Activated T-cell treated with anti-CD3 and anti-CD28 coated beads, Interleukin-2, amount 50 U/mL, for 24 hours (primary cell): ENCODE measurements at regions not wholly inside any gene's neighbourhood (a gene's known extent, or its start where the extent isn't known, plus 50 kb on each side); places are given as distances from the start of the nearest gene placed in this dataset.
"Not testable (repeated sequence)": the region's sequence is repeated elsewhere in the genome, so short reads cannot be mapped to it uniquely, and the experiment has no call there.

ENCODE experiments used
- DNase-seq: peaks from one replicate; pipeline ENCODE4 v3.0.0-alpha.2; 2020
- H3K27ac Mint-ChIP-seq: 2 replicates; pipeline ENCODE4 v1.8.0; 2020; ENCODE audit warnings: mild to moderate bottlenecking, mixed read lengths
- H3K27me3 Mint-ChIP-seq: 2 replicates; pipeline ENCODE4 v1.8.0; 2020; ENCODE audit warnings: mixed read lengths
- H3K36me3 Mint-ChIP-seq: 2 replicates; pipeline ENCODE4 v1.8.0; 2020; ENCODE audit warnings: low read depth, mixed read lengths
- H3K4me1 Mint-ChIP-seq: 2 replicates; pipeline ENCODE4 v1.8.0; 2020; ENCODE audit warnings: low read depth, mixed read lengths
- H3K4me3 Mint-ChIP-seq: 2 replicates; pipeline ENCODE4 v1.8.0; 2020; ENCODE audit warnings: mild to moderate bottlenecking, moderate library complexity, mixed read lengths
- H3K9me3 Mint-ChIP-seq: 2 replicates; pipeline ENCODE4 v1.8.0; 2020; ENCODE audit warnings: mixed read lengths

DNA sequence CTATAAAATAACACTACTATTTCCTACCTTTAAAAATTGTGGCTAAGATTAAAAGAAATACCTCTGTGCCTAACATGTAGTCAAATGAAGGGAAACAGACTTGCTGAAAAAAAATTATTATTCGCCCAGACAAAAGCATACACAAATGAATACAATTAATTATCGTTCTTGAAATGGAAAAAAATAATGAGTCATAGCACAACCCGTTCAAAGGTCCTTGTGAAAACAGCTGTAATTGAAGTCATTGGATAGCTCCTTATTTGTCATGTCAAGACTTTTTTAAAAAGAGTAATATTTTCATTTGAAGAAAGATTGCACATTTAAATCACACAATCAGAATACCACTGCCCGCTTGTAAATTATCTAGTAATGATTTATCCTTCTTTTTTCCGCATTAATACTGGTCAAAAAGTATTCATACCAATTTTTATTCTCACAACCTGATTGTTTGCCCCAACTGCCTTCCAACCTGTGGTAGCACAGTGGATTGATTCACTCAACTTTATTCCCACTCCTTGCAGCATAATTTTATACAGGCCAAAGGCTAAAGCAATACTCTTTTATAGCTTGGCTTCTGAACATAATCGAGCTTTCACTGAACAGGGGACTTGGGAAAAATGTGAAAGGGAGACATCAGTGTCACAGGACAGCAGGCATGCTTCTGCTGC lies 655.2 kb upstream of the MAP3K7 start:
- DNase-seq = no peak
- Mint-ChIP-seq H3K9me3 (no peaks in the 10 kb centered on the region), H3K4me1 (no peaks in the 10 kb centered on the region), H3K27ac (no peak overlapping the region), H3K36me3 (no peaks in the 10 kb centered on the region), H3K4me3 (no peak overlapping the region), H3K27me3 (no peaks in the 10 kb centered on the region)

DNA sequence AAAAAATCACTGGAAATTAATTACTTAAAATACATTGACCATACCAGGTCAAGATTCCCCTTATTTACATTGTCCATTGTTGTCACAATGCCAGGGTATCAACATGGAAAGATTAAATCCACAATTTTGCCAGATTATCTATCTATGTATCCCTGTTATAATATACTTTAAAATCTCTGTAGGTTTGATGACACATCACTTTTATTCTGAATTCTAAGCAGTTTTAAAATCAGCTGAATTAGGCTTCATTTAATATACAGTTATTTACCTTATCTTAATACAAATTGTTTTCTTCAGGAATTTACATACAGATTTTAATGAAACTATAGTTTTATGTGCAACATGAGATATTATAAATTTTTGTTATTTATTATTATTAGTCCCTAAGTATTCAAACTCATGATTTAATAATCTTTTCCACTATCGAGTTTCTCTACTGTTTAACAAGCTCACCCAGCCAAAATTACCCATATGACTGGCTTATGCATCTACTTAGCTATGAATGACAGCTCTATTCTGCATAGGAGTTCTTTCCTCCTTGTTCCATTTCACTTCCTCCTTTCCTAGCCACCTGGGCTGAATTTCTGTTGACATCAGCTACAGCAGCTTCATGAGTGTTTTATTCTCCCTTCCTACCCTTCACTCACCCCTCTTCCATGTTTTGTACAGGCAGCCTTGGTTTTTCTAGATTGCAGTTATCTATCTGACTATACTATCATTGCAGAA lies 654.2 kb upstream of the MAP3K7 start:
- no peaks in the 10 kb centered on the region for H3K36me3 Mint-ChIP-seq
- H3K9me3 Mint-ChIP-seq = no peaks in the 10 kb centered on the region

DNA sequence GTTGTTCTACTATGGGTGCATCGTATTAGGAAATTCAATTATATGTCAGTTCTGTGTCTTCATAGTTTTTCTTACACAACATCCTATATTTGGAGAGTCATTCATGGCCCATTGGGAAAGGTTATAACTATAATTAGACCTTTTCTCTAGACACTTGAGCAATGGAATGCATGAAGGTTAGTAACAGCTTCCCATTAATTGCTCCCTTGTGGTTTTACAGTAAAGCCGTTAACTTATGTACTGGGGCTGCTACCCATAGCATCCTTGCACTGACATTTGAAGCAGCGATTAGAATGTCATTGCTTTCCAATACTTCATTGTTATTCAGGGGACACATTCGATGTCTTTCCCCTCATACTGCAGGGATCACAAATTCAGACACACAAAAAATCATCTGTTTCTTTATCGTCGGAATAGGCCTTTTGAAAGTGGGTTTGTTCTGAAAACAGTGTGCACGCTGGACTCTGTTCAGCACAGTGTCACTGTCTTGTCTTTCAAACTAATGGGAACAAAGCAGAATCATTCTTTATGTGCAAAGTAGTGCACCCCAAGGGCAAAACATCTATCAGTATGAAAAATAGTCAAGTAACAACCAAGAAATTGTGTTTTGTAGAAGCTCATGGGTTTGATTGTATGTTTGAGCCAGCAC lies 634.3 kb upstream of the MAP3K7 start:
- Mint-ChIP-seq H3K4me3 (no peak overlapping the region), H3K27me3 (no peaks in the 10 kb centered on the region), H3K4me1 (no peaks in the 10 kb centered on the region), H3K27ac (no peak overlapping the region), H3K9me3 (no peaks in the 10 kb centered on the region), H3K36me3 (no peaks in the 10 kb centered on the region)
- DNase-seq = no peak

More for the DNA sequence above, 654.2 kb upstream of the MAP3K7 start:
- Mint-ChIP-seq H3K4me3 (no peak overlapping the region), H3K4me1 (no peaks in the 10 kb centered on the region), H3K27ac (no peak overlapping the region), H3K27me3 (no peaks in the 10 kb centered on the region)
- no peak for DNase-seq

DNA sequence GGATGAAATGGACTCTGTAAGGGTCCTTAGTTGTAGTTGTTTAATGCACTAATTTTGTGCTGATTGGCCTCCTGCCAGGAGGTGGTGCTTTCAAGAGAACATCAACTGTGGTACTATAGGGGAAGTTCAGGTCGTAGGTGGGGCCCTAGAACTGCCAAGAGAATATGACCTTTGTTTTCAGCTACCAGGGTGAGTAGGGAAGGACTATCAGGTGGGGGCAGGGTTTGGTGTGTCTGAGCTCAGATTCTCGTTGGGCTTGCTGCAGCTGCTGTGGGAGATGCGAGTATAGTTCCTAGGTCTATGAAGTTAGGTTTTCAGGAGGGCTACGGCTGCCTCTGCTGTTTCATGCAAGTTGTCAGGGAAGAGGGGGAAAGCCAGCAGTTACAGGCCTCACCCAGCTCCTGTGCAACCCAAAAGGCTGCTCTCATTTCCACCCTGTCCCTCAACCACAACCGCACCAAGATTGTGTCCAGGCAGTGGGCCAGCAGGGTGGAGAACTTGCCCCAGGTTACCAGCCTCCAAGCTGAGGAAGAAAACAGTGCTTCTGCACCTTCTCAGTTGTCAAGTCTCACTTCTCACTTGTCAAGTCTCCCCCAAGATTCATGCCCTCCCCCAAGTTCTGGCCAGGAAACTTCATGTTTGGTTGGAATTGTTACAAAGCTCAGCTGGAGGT lies 626.5 kb upstream of the MAP3K7 start:
- peaks cover 4% of the 10 kb centered on the region for H3K9me3 Mint-ChIP-seq
- no peak for DNase-seq
- no peaks in the 10 kb centered on the region for H3K4me1 Mint-ChIP-seq
- no peaks in the 10 kb centered on the region for H3K36me3 Mint-ChIP-seq
- H3K27me3 Mint-ChIP-seq = no peaks in the 10 kb centered on the region
- no peak overlapping the region for H3K27ac Mint-ChIP-seq
- H3K4me3 Mint-ChIP-seq = no peak overlapping the region

DNA sequence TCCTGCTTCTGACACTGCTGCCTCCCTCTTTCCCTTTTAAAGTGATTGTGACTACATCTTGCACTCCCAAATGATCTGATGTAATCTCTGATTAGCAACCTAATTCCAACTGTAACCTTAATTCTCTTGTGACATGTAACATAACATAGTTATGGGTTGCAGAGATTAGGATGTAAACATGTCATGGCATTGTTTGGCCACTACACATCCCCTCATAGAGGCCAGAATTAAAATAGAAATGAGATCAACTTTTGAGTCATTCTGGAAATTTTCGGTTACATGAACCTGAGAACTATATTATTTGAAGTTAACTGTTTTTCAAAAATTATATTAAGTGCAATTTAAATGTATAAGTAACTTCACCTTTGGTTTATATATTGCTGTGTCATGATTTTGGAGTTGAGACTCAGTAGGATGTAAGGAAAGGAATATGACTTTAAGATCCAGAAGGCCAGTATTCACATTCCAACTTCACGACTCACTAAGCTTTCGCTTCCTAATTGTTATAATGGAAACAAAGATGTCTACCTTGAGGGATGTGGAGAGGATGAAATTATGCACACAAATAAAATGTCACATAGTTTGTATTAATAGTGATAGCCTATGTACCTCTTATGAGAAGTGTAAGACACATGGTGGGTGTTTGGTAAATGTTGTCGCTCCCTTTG lies 611.9 kb upstream of the MAP3K7 start:
- Mint-ChIP-seq H3K4me1 (no peaks in the 10 kb centered on the region), H3K4me3 (no peak overlapping the region), H3K9me3 (no peaks in the 10 kb centered on the region), H3K27ac (no peak overlapping the region), H3K36me3 (no peaks in the 10 kb centered on the region), H3K27me3 (no peaks in the 10 kb centered on the region)
- DNase-seq = no peak

DNA sequence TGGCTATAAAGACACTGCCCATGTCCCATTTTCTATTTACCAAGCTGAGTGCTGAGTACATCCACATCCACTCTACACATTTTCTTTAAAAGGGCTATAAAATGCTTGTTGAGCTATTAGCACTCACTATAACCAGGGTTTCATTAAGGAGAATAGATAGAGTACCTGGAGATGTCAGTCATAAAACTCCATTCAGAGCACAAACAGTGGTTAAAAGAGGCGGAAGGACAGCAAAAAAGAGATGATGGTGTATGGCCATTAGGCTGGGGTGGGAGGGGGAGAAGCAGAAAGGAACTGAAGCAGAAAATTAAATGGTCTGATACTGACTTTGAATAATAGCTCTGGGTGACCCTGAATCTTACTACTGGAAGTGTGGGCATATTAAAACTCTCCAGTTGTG lies 609.9 kb upstream of the MAP3K7 start:
- Mint-ChIP-seq H3K27ac (no peak overlapping the region), H3K4me3 (no peak overlapping the region), H3K9me3 (no peaks in the 10 kb centered on the region), H3K4me1 (no peaks in the 10 kb centered on the region), H3K27me3 (no peaks in the 10 kb centered on the region), H3K36me3 (no peaks in the 10 kb centered on the region)
- no peak for DNase-seq

DNA sequence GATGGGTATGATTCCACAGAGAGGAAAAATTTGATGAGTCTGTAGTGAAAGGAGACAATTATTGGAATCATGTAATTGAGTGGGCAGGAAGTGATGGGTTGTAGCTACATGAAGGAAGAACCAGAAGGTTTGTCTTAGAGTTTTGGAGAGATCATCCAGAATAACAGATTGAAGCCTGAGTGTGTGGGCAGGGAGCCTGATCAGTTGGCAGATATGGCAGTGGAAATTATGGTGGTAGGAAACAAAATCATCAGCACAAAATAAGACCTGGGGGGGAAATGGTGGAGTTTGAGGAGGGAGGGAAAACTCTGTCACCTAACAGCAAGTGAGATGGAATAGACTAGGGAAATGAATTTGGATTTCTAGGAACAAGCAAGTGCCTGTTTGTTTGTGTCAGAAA lies 606.6 kb upstream of the MAP3K7 start:
- H3K36me3 Mint-ChIP-seq = no peaks in the 10 kb centered on the region
- no peak for DNase-seq
- peaks cover 12% of the 10 kb centered on the region for H3K9me3 Mint-ChIP-seq
- H3K27me3 Mint-ChIP-seq = no peaks in the 10 kb centered on the region
- no peaks in the 10 kb centered on the region for H3K4me1 Mint-ChIP-seq
- no peak overlapping the region for H3K4me3 Mint-ChIP-seq
- no peak overlapping the region for H3K27ac Mint-ChIP-seq

DNA sequence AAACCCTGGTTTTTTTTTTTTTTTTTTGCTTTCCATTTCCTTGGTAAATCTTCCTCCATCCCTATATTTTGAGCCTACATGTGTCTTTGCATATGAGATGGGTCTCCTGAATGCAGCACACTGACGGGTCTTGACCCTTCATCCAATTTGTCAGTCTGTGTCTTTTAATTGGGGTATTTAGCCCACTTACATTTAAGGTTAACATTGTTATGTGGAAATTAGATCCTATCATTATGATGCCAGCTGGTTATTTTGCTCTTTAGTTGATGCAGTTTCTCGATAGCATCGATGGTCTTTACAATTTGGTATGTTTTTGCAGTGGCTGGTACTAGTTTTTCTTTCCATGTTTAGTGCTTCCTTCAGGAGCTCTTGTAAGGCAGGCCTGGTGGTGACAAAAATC lies 603.2 kb upstream of the MAP3K7 start:
- not testable (repeated sequence) for H3K27me3 Mint-ChIP-seq, H3K36me3 Mint-ChIP-seq, DNase-seq, H3K4me1 Mint-ChIP-seq, H3K4me3 Mint-ChIP-seq, H3K27ac Mint-ChIP-seq
- peaks cover 18% of the 10 kb centered on the region for H3K9me3 Mint-ChIP-seq

DNA sequence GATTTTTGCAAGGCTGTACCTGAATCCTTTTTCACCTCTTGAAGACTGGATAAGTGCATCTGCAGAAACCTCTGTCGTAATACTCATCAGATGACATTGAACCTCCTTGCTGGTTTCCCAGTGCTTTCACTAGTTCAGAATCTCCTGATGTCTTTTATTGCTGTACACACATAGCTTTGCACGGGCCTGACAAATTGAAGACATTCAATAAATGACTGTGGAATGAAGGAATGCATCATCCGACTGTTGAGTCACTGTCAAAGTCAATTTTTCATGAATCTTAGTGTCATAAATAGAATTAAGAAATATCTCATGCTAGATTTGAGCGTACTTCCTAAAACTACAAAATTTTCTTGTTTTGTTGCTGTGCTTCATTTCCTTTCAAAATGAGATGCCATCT lies 598.2 kb upstream of the MAP3K7 start:
- Mint-ChIP-seq H3K27me3 (no peaks in the 10 kb centered on the region), H3K36me3 (no peaks in the 10 kb centered on the region), H3K4me3 (no peak overlapping the region), H3K4me1 (no peaks in the 10 kb centered on the region), H3K27ac (no peak overlapping the region), H3K9me3 (peaks cover 19% of the 10 kb centered on the region)
- no peak for DNase-seq

DNA sequence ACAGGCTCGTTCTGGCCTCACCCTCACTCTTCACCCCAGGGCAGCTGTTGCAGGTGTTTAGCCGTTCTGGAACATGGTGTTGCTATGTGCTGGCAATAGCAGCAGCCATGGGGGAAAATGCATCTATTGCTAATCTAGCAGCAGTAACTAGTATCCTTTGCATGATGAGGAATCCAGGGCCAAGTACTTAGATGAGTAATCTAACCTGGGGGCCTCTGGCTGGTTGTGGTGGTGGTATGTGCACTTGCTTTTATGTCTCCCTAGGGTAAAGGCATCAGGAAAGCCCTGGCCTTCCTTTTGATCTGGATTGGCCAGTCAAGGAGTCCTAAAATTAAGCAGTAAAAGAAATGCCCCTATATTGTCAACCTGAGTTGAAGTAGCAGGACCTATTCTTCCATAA lies 594.5 kb upstream of the MAP3K7 start:
- Mint-ChIP-seq H3K9me3 (peaks cover 5% of the 10 kb centered on the region), H3K27me3 (no peaks in the 10 kb centered on the region), H3K4me3 (no peak overlapping the region), H3K4me1 (no peaks in the 10 kb centered on the region), H3K36me3 (no peaks in the 10 kb centered on the region), H3K27ac (no peak overlapping the region)
- no peak for DNase-seq

DNA sequence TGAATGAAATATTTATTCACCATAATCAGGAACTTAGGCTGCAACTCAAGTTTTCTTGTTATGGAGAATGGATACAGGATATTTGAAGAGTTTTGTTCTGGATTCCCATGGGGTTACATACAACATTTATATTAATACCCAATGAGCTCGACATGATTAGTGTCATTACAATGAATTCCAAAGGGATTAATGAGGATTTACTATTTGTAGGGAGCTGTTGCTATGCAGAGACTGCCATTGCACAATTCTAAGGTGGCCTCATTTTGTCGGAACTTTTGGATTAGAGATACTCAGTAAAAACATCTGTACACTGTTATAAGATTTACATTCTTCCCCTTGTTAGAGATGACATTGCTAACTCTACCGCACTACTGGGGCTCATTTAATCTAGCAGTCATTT lies 586.8 kb upstream of the MAP3K7 start:
- no peak overlapping the region for H3K4me3 Mint-ChIP-seq
- H3K36me3 Mint-ChIP-seq = no peaks in the 10 kb centered on the region
- H3K27ac Mint-ChIP-seq = no peak overlapping the region
- no peaks in the 10 kb centered on the region for H3K4me1 Mint-ChIP-seq
- no peaks in the 10 kb centered on the region for H3K27me3 Mint-ChIP-seq
- no peak for DNase-seq
- no peaks in the 10 kb centered on the region for H3K9me3 Mint-ChIP-seq

DNA sequence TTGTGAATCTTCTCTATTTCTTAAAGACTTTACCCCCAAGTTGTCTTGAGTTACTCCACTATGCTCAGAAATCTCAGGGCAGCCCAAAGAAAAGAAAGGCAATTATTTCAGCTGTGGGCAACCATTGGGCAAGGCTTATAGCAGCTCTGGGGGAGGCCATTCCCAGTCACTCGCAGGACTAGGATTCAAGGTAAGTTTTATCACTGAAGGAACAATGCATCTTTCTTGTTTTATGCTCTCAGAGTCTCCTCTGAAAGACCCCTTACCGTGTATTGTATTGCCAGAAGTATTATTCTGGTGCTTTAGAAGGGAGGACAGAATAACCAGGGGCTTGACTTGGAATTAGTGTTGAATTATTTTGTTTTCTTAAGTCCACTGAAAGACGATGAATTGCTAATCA lies 586.3 kb upstream of the MAP3K7 start:
- H3K9me3 Mint-ChIP-seq = no peaks in the 10 kb centered on the region
- no peaks in the 10 kb centered on the region for H3K27me3 Mint-ChIP-seq

DNA sequence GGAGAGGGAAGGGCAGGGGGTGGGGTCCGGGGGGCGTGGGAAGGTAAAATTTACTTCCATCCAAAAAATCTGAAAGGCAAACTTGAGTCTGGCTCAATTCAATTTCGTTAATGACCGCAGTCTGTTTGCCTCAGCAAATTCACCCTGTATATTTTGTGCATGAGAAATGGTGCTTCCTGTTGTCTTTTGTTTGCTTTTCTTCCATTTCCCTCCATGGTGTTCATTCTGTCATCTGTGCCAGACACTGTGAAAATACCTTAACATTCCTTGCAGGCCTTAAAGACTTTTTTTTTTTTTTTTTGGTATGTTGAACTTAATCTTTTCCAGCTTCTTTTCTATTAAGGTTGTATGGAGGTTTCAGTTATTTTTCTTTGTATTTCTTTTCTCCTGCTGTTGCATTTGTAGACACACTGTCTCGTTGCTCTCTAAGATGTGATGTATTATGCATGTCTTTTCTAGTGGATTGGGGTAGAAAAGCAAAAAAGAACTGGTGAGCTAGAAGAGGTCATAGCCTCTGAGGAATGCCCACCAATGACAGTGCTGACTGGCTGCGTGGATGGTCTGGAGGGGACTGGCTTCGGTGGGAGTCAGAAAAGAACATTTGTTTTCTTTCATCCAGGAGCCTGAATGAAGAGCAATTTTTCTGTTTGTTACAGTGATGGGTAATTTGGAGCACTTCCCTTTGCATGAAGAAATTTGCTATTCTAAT lies 585.0 kb upstream of the MAP3K7 start:
- Mint-ChIP-seq H3K36me3 (no peaks in the 10 kb centered on the region), H3K4me1 (no peaks in the 10 kb centered on the region), H3K4me3 (no peak overlapping the region), H3K27me3 (no peaks in the 10 kb centered on the region), H3K27ac (no peak overlapping the region), H3K9me3 (no peaks in the 10 kb centered on the region)
- no peak for DNase-seq

More for the DNA sequence above, 586.3 kb upstream of the MAP3K7 start:
- H3K4me3 Mint-ChIP-seq = no peak overlapping the region
- no peaks in the 10 kb centered on the region for H3K36me3 Mint-ChIP-seq
- DNase-seq = no peak
- H3K4me1 Mint-ChIP-seq = no peaks in the 10 kb centered on the region
- H3K27ac Mint-ChIP-seq = no peak overlapping the region

DNA sequence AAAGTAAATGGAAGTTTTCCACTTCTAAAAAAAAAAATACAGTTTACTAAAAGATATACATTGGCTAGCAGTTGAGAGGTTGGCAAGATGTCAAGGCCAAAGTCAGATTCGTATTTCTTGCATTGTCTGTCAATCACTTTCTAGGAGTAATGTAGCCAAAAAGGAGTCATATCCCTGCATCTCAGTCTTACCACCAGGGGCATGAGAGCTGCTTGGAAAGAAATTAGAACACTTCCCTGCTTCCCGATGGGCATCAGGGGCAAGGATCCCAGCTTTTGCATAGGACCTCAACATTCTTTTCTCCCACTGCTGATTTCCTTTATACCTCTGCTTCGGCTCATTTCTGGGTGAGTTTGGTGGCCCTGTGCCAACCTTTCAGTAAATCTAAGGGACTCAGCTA lies 581.0 kb upstream of the MAP3K7 start:
- DNase-seq = no peak
- Mint-ChIP-seq H3K36me3 (no peaks in the 10 kb centered on the region), H3K27me3 (no peaks in the 10 kb centered on the region), H3K27ac (no peak overlapping the region), H3K9me3 (no peaks in the 10 kb centered on the region), H3K4me1 (no peaks in the 10 kb centered on the region), H3K4me3 (no peak overlapping the region)
